NB4 (cell line): ENCODE measurements at regions not wholly inside any gene's neighbourhood (a gene's known extent, or its start where the extent isn't known, plus 50 kb on each side); places are given as distances from the start of the nearest gene placed in this dataset.

ENCODE experiments used
- CTCF ChIP-seq: IDR thresholded peaks from one replicate; pipeline ENCODE4 v1.5.1; 2012; ENCODE audit warnings: low read depth, low read length
- POLR2A ChIP-seq: IDR thresholded peaks from 2 replicates; pipeline ENCODE4 v1.6.1; 2011; ENCODE audit warnings: mild to moderate bottlenecking; ENCODE audit not compliant: insufficient read length; ENCODE audit errors: extremely low read depth

GRCh38 chr5:94025788-94026473 is 284.5 kb upstream of the POU5F2 start:
- TF ChIP-seq POLR2A (no peak), CTCF (no peak)
